ENCODE measurements at regions not wholly inside any gene's neighbourhood (a gene's known extent, or its start where the extent isn't known, plus 50 kb on each side); places are given as distances from the start of the nearest gene placed in this dataset.

DNA sequence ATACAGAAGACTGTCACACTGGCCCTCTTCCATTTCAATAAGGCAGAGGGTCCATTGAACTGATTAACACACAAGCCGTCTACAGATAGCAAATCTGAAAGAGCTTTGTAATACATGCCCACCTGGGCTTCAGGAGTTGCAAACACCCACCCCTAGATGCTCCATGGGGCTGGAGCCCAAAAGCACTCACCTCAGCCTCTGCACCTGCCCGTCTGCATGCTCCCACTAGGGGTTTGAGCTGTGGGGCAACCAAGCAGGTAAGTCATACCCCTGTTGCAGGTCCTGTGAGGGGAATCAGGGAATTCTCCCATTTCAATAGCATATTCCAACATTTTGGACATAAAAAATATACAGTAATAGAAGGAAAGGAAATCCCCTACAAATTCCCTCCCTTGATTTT is 243.0 kb upstream of the KCNIP4 start:
- H3K27ac ChIP-seq (ENCODE audit: extremely low read depth, low read depth, low read length), result no peak overlapping the region
- POLR2A ChIA-PET, result no interaction called here
- no peaks in the 10 kb centered on the region for H3K4me1 ChIP-seq (ENCODE audit: control insufficient read depth, insufficient read depth, low read length)
- TF ChIP-seq ZNF654 (tag by site-specific recombination; IDR thresholded peaks at IDR 0.05; ENCODE audit: low read depth) (no peak), ZBTB17 (tag by site-specific recombination; IDR thresholded peaks at IDR 0.05) (no peak), ZNF660 (tag by site-specific recombination; IDR thresholded peaks at IDR 0.05) (no peak), ZNF707 (tag by site-specific recombination; IDR thresholded peaks at IDR 0.05) (no peak), GLIS2 (tag by site-specific recombination; IDR thresholded peaks at IDR 0.05) (no peak), FEZF1 (tag by site-specific recombination; IDR thresholded peaks at IDR 0.05) (no peak), ZNF169 (tag by site-specific recombination; IDR thresholded peaks at IDR 0.05) (no peak)
- TF ChIP-seq, protein P1, sequence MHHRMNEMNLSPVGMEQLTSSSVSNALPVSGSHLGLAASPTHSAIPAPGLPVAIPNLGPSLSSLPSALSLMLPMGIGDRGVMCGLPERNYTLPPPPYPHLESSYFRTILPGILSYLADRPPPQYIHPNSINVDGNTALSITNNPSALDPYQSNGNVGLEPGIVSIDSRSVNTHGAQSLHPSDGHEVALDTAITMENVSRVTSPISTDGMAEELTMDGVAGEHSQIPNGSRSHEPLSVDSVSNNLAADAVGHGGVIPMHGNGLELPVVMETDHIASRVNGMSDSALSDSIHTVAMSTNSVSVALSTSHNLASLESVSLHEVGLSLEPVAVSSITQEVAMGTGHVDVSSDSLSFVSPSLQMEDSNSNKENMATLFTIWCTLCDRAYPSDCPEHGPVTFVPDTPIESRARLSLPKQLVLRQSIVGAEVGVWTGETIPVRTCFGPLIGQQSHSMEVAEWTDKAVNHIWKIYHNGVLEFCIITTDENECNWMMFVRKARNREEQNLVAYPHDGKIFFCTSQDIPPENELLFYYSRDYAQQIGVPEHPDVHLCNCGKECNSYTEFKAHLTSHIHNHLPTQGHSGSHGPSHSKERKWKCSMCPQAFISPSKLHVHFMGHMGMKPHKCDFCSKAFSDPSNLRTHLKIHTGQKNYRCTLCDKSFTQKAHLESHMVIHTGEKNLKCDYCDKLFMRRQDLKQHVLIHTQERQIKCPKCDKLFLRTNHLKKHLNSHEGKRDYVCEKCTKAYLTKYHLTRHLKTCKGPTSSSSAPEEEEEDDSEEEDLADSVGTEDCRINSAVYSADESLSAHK (tag by site-specific recombination; IDR thresholded peaks at IDR 0.05), result no peak
- TF ChIP-seq, protein P2, sequence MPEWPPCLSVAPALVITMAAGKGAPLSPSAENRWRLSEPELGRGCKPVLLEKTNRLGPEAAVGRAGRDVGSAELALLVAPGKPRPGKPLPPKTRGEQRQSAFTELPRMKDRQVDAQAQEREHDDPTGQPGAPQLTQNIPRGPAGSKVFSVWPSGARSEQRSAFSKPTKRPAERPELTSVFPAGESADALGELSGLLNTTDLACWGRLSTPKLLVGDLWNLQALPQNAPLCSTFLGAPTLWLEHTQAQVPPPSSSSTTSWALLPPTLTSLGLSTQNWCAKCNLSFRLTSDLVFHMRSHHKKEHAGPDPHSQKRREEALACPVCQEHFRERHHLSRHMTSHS (tag by site-specific recombination; IDR thresholded peaks at IDR 0.05), result no peak
- TF ChIP-seq, protein P3, sequence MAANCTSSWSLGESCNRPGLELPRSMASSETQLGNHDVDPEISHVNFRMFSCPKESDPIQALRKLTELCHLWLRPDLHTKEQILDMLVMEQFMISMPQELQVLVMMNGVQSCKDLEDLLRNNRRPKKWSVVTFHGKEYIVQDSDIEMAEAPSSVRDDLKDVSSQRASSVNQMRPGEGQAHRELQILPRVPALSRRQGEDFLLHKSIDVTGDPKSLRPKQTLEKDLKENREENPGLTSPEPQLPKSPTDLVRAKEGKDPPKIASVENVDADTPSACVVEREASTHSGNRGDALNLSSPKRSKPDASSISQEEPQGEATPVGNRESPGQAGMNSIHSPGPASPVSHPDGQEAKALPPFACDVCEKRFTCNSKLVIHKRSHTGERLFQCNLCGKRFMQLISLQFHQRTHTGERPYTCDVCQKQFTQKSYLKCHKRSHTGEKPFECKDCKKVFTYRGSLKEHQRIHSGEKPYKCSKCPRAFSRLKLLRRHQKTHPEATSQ (tag by site-specific recombination; IDR thresholded peaks at IDR 0.05), result no peak
- no peaks in the 10 kb centered on the region for H3K36me3 ChIP-seq (ENCODE audit: control insufficient read depth in 2 of 2, insufficient read depth in 1 of 2, low read length in 2 of 2)
- H3K4me3 ChIP-seq (ENCODE audit: low read depth, low read length), result no peak overlapping the region
- CTCF ChIA-PET, result interaction anchor here (0.7 kb wide), 1 partner anchor 19 kb away, joined by 3 read pairs; no protein-coding TSS in a partner anchor
- no peaks in the 10 kb centered on the region for H3K9me3 ChIP-seq (ENCODE audit: control insufficient read depth, insufficient read depth, low read depth, low read length)

DNA sequence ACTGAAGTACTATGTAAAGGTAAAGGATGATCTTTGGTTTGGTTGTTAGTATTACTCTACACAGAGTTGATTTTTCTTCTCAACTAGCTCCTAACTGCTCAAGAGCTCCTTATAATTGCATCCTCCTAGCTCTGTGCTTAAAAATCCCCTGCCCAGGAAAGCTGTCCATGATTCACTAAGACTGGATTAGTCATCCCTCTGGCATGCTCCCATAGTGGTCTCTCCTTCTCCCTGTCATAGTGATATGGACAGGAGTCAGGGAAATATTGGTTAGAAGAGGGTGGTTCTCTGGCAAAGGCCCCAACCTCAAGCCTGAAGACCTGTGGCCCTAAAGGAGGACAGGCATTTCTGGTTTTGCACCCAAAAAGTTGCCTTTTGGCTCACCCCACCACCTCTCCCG is 242.3 kb upstream of the KCNIP4 start:
- H3K36me3 ChIP-seq (ENCODE audit: control insufficient read depth in 2 of 2, insufficient read depth in 1 of 2, low read length in 2 of 2), result no peaks in the 10 kb centered on the region
- no peak overlapping the region for H3K4me3 ChIP-seq (ENCODE audit: low read depth, low read length)
- CTCF ChIA-PET, result interaction anchor here (0.6 to 0.7 kb wide), 2 partner anchors 18 to 31 kb away, joined by 3 to 4 read pairs; no protein-coding TSS in a partner anchor
- no peaks in the 10 kb centered on the region for H3K4me1 ChIP-seq (ENCODE audit: control insufficient read depth, insufficient read depth, low read length)
- TF ChIP-seq YY2 (tag by site-specific recombination; IDR thresholded peaks at IDR 0.05) (no peak), ZNF155 (tag by site-specific recombination; IDR thresholded peaks at IDR 0.05) (no peak), ZBTB48 (tag by site-specific recombination; IDR thresholded peaks at IDR 0.05) (no peak), ZNF221 (tag by site-specific recombination; IDR thresholded peaks at IDR 0.05; ENCODE audit: borderline replicate concordance) (no peak), GLIS2 (tag by site-specific recombination; IDR thresholded peaks at IDR 0.05) (no peak), ZNF626 (tag by site-specific recombination; IDR thresholded peaks at IDR 0.05) (no peak)
- TF ChIP-seq, protein P4, sequence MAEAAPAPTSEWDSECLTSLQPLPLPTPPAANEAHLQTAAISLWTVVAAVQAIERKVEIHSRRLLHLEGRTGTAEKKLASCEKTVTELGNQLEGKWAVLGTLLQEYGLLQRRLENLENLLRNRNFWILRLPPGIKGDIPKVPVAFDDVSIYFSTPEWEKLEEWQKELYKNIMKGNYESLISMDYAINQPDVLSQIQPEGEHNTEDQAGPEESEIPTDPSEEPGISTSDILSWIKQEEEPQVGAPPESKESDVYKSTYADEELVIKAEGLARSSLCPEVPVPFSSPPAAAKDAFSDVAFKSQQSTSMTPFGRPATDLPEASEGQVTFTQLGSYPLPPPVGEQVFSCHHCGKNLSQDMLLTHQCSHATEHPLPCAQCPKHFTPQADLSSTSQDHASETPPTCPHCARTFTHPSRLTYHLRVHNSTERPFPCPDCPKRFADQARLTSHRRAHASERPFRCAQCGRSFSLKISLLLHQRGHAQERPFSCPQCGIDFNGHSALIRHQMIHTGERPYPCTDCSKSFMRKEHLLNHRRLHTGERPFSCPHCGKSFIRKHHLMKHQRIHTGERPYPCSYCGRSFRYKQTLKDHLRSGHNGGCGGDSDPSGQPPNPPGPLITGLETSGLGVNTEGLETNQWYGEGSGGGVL (tag by site-specific recombination; IDR thresholded peaks at IDR 0.05), result no peak
- POLR2A ChIA-PET, result no interaction called here
- no peak overlapping the region for H3K27ac ChIP-seq (ENCODE audit: extremely low read depth, low read depth, low read length)
- no peaks in the 10 kb centered on the region for H3K9me3 ChIP-seq (ENCODE audit: control insufficient read depth, insufficient read depth, low read depth, low read length)

Measured in HEK293 (cell line).